H9 (cell line): ENCODE measurements at regions not wholly inside any gene's neighbourhood (a gene's known extent, or its start where the extent isn't known, plus 50 kb on each side); places are given as distances from the start of the nearest gene placed in this dataset.

Experiments
- DNase-seq: peaks from one replicate; pipeline ENCODE4 v3.0.0-alpha.2; 2017
- H2AFZ ChIP-seq: one replicate; pipeline ENCODE4 v1.6.1; 2013; ENCODE audit warnings: mild to moderate bottlenecking, low read length, control low read depth, moderate library complexity
- H2AK5ac ChIP-seq: 2 replicates; pipeline ENCODE4 v1.6.1; 2013; ENCODE audit warnings: low read length, control low read depth, mixed read lengths; ENCODE audit not compliant: insufficient read length
- H2BK120ac ChIP-seq: one replicate; pipeline ENCODE4 v1.6.1; 2013; ENCODE audit warnings: low read depth, mild to moderate bottlenecking, low read length, control low read depth, inconsistent platforms; ENCODE audit not compliant: poor library complexity, severe bottlenecking
- H2BK12ac ChIP-seq: 2 replicates; pipeline ENCODE4 v1.6.1; 2013; ENCODE audit warnings: low read length, control low read depth, mixed read lengths, low read depth; ENCODE audit not compliant: insufficient read length
- H2BK15ac ChIP-seq: 2 replicates; pipeline ENCODE4 v1.6.1; 2013; ENCODE audit warnings: low read depth, low read length, control low read depth
- H2BK20ac ChIP-seq: one replicate; pipeline ENCODE4 v1.6.1; 2013; ENCODE audit warnings: low read depth, mild to moderate bottlenecking, low read length, control low read depth, inconsistent platforms; ENCODE audit not compliant: poor library complexity, severe bottlenecking
- H2BK5ac ChIP-seq: 2 replicates; pipeline ENCODE4 v1.6.1; 2013; ENCODE audit warnings: low read length, control low read depth, mixed read lengths; ENCODE audit not compliant: insufficient read length
- H3K14ac ChIP-seq: 2 replicates; pipeline ENCODE4 v1.6.1; 2013; ENCODE audit warnings: low read length, control low read depth; ENCODE audit not compliant: insufficient read depth
- H3K18ac ChIP-seq: 2 replicates; pipeline ENCODE4 v1.6.1; 2013; ENCODE audit warnings: low read depth, mild to moderate bottlenecking, mixed read lengths, low read length, control low read depth; ENCODE audit not compliant: insufficient read length
- H3K23ac ChIP-seq: 2 replicates; pipeline ENCODE4 v1.6.1; 2013; ENCODE audit warnings: low read length, control low read depth, mixed read lengths, low read depth; ENCODE audit not compliant: insufficient read length
- H3K23me2 ChIP-seq: 2 replicates; pipeline ENCODE4 v1.6.1; 2013; ENCODE audit warnings: low read depth, mild to moderate bottlenecking, mixed read lengths, low read length, control low read depth; ENCODE audit not compliant: insufficient read length, poor library complexity, severe bottlenecking
- H3K27ac ChIP-seq: 2 replicates; pipeline ENCODE4 v1.5.1; 2013; ENCODE audit warnings: low read length, control low read depth, mixed read lengths, low read depth; ENCODE audit not compliant: insufficient read length
- H3K27me3 ChIP-seq: 2 replicates; pipeline ENCODE4 v1.6.1; 2013; ENCODE audit warnings: low read length, control low read depth, inconsistent platforms; ENCODE audit not compliant: insufficient read depth
- H3K4ac ChIP-seq: 2 replicates; pipeline ENCODE4 v1.6.1; 2013; ENCODE audit warnings: low read depth, mild to moderate bottlenecking, control low read depth, inconsistent platforms, low read length, moderate library complexity
- H3K4me1 ChIP-seq: 2 replicates; pipeline ENCODE4 v1.6.1; 2013; ENCODE audit warnings: low read length, control low read depth, inconsistent platforms; ENCODE audit not compliant: insufficient read depth
- H3K4me2 ChIP-seq: 2 replicates; pipeline ENCODE4 v1.6.1; 2013; ENCODE audit warnings: low read length, control low read depth, mixed read lengths; ENCODE audit not compliant: insufficient read length, insufficient read depth
- H3K56ac ChIP-seq: 2 replicates; pipeline ENCODE4 v1.6.1; 2013; ENCODE audit warnings: low read depth, mild to moderate bottlenecking, mixed read lengths, low read length, control low read depth; ENCODE audit not compliant: insufficient read length
- H3K79me1 ChIP-seq: 2 replicates; pipeline ENCODE4 v1.6.1; 2013; ENCODE audit warnings: low read depth, mild to moderate bottlenecking, moderate library complexity, low read length, control low read depth, inconsistent platforms; ENCODE audit not compliant: insufficient read depth, poor library complexity, severe bottlenecking
- H3K79me2 ChIP-seq: 2 replicates; pipeline ENCODE4 v1.6.1; 2013; ENCODE audit warnings: low read length, control low read depth, inconsistent platforms; ENCODE audit not compliant: insufficient read depth
- H3K9ac ChIP-seq: 2 replicates; pipeline ENCODE4 v1.6.1; 2013; ENCODE audit warnings: low read length, control low read depth, mixed read lengths; ENCODE audit not compliant: insufficient read length; ENCODE audit errors: extremely low read depth
- H3K9me3 ChIP-seq: one replicate; pipeline ENCODE4 v1.6.1; 2013; ENCODE audit warnings: low read depth, low read length, inconsistent platforms; ENCODE audit not compliant: control insufficient read depth
- H3T11ph ChIP-seq: one replicate; pipeline ENCODE4 v1.6.1; 2013; ENCODE audit warnings: mild to moderate bottlenecking, low read length, control low read depth, inconsistent platforms
- H4K20me1 ChIP-seq: one replicate; pipeline ENCODE4 v1.6.1; 2013; ENCODE audit not compliant: control insufficient read depth, insufficient read length, insufficient read depth
- H4K5ac ChIP-seq: 2 replicates; pipeline ENCODE4 v1.6.1; 2013; ENCODE audit warnings: low read depth, mild to moderate bottlenecking, mixed read lengths, low read length, control low read depth; ENCODE audit not compliant: insufficient read length
- H4K8ac ChIP-seq: replicated peaks from 2 replicates; pipeline ENCODE4 v1.6.1; 2013; ENCODE audit warnings: low read length, control low read depth, mixed read lengths, low read depth; ENCODE audit not compliant: insufficient read length
- H4K91ac ChIP-seq: 2 replicates; pipeline ENCODE4 v1.6.1; 2013; ENCODE audit warnings: low read depth, mild to moderate bottlenecking, moderate library complexity, mixed read lengths, low read length, control low read depth; ENCODE audit not compliant: insufficient read length
- H3K27ac Mint-ChIP-seq, 3 experiments: 2 replicates in 2 of 3; 3 replicates in 1 of 3; pipeline ENCODE4 v1.8.0; 2020 to 2021; ENCODE audit warnings: mixed read lengths in 3 of 3, mild to moderate bottlenecking in 1 of 3, moderate library complexity in 1 of 3
- H3K27me3 Mint-ChIP-seq: 2 replicates; pipeline ENCODE4 v1.8.0; 2021; ENCODE audit warnings: low read depth, mild to moderate bottlenecking, moderate library complexity, mixed read lengths
- H3K36me3 Mint-ChIP-seq, 3 experiments: 2 replicates in 2 of 3; 3 replicates in 1 of 3; pipeline ENCODE4 v1.8.0; 2020 to 2021; ENCODE audit warnings: low read depth in 3 of 3, mixed read lengths in 3 of 3; ENCODE audit not compliant: insufficient read depth in 1 of 3
- H3K4me1 Mint-ChIP-seq, 2 experiments: 2 replicates each; pipeline ENCODE4 v1.8.0; 2020; ENCODE audit warnings: mixed read lengths in 2 of 2
- H3K4me3 Mint-ChIP-seq, 2 experiments: 2 replicates in 1 of 2; 3 replicates in 1 of 2; pipeline ENCODE4 v1.8.0; 2020 to 2021; ENCODE audit warnings: mild to moderate bottlenecking in 2 of 2, mixed read lengths in 2 of 2, moderate library complexity in 1 of 2
- H3K9me3 Mint-ChIP-seq, 2 experiments: 2 replicates in 1 of 2; 3 replicates in 1 of 2; pipeline ENCODE4 v1.8.0; 2020; ENCODE audit warnings: mild to moderate bottlenecking in 2 of 2, mixed read lengths in 2 of 2, moderate library complexity in 1 of 2
- CTCF ChIP-seq: fragments of 200-600 bp; sonication (generic); conservative IDR thresholded peaks from 3 replicates; pipeline ENCODE4 v1.8.0; 2021; ENCODE audit warnings: antibody characterized with exemption, mild to moderate bottlenecking
- WGBS: extraction: QIAGEN DNeasy Blood & Tissue Kit; methylation state at CpG from one replicate; pipeline ENCODE4 v1.1.7; 2013; ENCODE audit warnings: missing lambda C conversion rate, low lambda C conversion rate, mixed read lengths; ENCODE audit not compliant: insufficient read length; ENCODE audit errors: extremely low coverage; 5-methylcytosine and 5-hydroxymethylcytosine counted together

GRCh38 chr5:165928971-165929370, 2362.5 kb upstream of the WWC1 start:
- Histone ChIP-seq H4K20me1 (no peaks in the 10 kb centered on the region), H2BK5ac (no peak overlapping the region), H2BK15ac (no peak overlapping the region), H2AFZ (no peak overlapping the region), H4K8ac (no peak overlapping the region), H3K4me1 (no peaks in the 10 kb centered on the region), H2BK120ac (no peak overlapping the region), H2BK12ac (no peak overlapping the region), H3K27ac (no peak overlapping the region), H4K5ac (no peak overlapping the region), H2BK20ac (no peak overlapping the region), H3K9ac (no peak overlapping the region), H3K4ac (no peak overlapping the region), H3K14ac (no peak overlapping the region), H3K9me3 (no peaks in the 10 kb centered on the region), H3K56ac (no peak overlapping the region), H3K27me3 (no peaks in the 10 kb centered on the region), H4K91ac (no peak overlapping the region), H3K79me1 (no peaks in the 10 kb centered on the region), H2AK5ac (no peak overlapping the region), H3K23me2 (no peaks in the 10 kb centered on the region), H3K4me2 (no peak overlapping the region), H3K23ac (no peak overlapping the region), H3K79me2 (no peaks in the 10 kb centered on the region), H3T11ph (no peak overlapping the region), H3K18ac (no peak overlapping the region)
- peaks cover 0 to 4% of the 10 kb centered on the region in 2 experiments; a peak in 2 of 5 replicates for H3K9me3 Mint-ChIP-seq
- peaks cover 0 to 8% (median 0%) of the 10 kb centered on the region in 3 experiments; a peak in 1 of 7 replicates for H3K36me3 Mint-ChIP-seq
- WGBS = no CpG with 5 or more reads among the region's 6 CpGs
- H3K27ac Mint-ChIP-seq = no peak overlapping the region; a peak in 1 of 7 replicates
- DNase-seq = no peak
- H3K4me3 Mint-ChIP-seq = no peak overlapping the region
- no peaks in the 10 kb centered on the region for H3K27me3 Mint-ChIP-seq
- no peak for TF ChIP-seq CTCF
- H3K4me1 Mint-ChIP-seq = no peaks in the 10 kb centered on the region
